GM18951 (cell line): ENCODE measurements at regions not wholly inside any gene's neighbourhood (a gene's known extent, or its start where the extent isn't known, plus 50 kb on each side); places are given as distances from the start of the nearest gene placed in this dataset.

Experiments
- POLR2A ChIP-seq: IDR thresholded peaks from 4 replicates; pipeline ENCODE4 v1.6.1; 2011; ENCODE audit warnings: mild to moderate bottlenecking; ENCODE audit not compliant: insufficient read length, insufficient read depth; ENCODE audit errors: extremely low read depth
- in situ Hi-C: fragments of 300-500 bp; cut with MboI; formaldehyde crosslinking; loops from one replicate; pipeline ENCODE4 v1.12.0; 2022; ENCODE audit warnings: low sequenced_read_pairs, mixed read lengths, inconsistent platforms; ENCODE audit not compliant: unreplicated experiment

- in situ Hi-C loops: no loop called here
These were observed 563.3 kb upstream of the SORCS1 start for GRCh38 chr10:107727767-107728317.

DNA sequence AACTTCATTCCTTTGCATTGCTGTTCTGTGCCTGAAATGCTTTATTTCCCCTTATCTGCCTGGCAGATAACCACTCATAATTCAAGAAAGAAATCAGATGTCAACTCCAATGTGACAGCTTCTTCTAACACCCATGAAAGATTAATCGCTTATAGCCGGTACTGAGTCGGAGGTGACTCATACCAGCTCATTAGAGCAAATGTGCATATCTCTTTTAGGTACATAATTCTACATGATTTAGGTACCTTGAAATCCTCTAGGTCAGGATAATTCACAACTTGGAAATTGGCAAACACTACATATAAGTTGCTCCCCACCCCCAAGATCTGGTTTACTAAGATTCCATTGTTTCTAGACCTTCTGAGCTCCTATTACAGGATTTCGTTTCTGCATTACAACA lies 554.4 kb upstream of the SORCS1 start:
- TF ChIP-seq POLR2A: no peak
- in situ Hi-C loops: no loop called here

More at GRCh38 chr10:107727767-107728317, 563.3 kb upstream of the SORCS1 start:
- TF ChIP-seq POLR2A: no peak

DNA sequence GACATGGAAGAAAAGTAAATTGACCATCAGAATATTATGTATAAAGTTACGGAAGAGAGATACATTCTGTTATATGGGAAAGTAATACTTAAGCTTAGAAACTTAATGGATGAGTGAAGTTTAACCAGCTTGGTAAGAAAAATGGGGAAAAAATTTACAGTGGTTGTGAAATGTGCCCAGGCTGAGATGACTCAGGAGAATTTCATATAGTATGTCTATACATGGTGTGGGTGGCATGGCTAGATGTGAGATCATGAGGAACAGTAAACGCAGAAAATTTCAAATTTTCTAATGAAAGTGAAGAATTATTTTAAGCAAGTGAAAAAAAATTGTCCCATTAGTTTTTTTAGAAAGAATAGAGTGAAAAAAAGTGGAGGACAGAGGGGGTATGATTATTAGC lies 552.5 kb upstream of the SORCS1 start:
- in situ Hi-C loops: no loop called here
- TF ChIP-seq POLR2A: no peak

DNA sequence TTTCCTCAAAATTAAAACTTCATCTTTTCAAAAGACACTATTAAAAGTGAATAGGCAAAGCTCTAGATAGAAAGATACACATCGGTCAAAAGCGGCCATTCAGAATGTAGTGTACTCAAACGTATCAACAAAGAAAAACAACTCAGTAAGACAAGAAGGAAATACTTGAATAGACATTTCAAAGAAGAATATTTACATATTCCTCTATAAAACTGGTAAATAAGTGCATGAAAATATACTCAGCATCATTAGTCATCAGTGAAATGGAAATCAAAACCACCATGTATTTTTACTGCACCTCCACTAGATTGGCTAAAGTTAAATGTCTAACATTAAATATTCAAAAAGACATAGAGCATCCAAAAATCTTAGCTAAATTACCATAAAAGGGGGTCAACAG lies 551.1 kb upstream of the SORCS1 start:
- in situ Hi-C loops: no loop called here
- no peak for TF ChIP-seq POLR2A

DNA sequence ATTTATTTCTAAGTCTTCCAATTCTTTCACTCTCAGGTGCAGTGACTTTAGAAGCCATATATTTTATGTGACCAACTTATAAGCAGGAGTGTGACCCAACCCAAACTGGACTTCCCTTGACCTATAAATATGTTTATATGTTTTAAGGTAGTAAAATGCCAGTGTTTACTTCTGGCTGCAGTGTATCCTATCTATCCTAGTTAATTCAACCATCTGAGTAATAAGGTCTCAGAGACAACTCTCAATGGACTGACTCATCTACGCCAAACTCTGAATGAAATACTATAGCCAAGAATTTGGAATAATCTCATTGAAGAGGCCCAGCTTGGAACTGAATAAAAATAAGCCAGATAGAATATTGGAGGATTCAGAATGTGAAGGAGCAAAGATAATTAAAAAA lies 544.5 kb upstream of the SORCS1 start:
- in situ Hi-C loops: no loop called here
- TF ChIP-seq POLR2A: no peak

DNA sequence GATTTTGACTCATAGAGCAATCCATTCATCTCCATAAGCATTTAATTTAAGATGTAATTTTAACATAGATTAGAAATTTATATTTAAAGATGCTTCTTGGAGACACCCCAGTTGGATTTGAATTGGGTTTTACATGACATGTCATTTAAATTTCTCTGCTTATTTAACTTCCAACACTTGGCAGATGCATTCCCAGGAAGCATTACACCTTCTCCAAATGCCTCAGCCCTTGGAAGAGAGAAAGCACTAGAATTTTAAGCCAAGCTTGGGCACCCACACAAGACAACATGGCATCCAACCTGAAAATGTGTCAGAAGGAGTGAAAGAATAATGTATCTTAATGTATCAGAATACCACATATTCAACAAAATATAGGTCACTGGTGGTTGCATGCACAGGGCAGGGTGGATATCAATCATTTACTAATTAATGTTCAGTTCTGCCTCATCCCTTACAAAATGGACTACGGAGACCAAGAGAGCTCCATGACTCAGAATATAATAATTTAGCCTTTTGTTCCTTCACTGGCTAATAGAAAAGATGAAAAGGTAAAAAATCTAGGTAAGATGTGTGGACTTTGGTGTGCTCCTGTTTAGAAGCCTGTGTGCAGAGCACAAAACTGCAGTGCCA lies 541.7 kb upstream of the SORCS1 start:
- in situ Hi-C loops: no loop called here
- TF ChIP-seq POLR2A: no peak

DNA sequence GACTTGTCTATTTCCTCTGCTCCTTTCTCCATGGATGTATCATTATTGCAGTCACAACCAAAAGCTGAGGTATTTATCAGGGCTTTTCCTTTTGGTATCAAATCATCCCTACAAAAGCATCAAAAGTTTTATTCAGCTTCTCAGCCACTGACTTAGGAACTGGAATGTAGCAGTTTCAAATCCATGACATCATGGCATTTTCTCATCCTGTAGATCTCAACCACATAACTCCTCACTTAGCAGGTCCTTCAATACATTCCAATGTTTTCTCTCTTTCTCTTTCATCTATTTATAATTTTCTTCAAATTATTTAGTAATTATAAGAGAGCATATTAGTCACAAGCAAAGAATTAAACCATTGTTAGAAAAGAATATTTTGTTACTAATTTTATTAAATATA lies 537.4 kb upstream of the SORCS1 start:
- in situ Hi-C loops: no loop called here
- no peak for TF ChIP-seq POLR2A

DNA sequence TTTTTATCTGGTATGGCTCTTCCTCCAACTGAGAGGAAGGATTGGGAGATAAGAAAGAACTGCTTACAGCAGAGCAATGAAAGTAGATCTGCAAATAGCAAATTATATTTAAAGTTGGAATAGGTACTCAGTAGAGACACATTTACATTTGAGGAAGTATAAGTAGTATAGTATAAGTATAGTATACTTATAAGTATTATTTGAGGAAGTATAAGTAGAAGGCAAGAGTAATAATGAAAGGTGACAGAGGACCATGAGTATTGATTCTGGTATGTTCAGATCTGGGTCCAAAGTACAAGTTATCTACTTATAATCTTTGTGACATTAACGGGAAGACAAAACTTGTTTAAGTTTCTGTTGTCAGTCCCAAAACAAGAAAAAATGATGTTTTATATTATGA lies 527.6 kb upstream of the SORCS1 start:
- TF ChIP-seq POLR2A: no peak
- in situ Hi-C loops: no loop called here

GRCh38 chr10:107689323-107689722 lies 524.8 kb upstream of the SORCS1 start:
- TF ChIP-seq POLR2A: no peak
- in situ Hi-C loops: no loop called here

- in situ Hi-C loops: no loop called here
- no peak for TF ChIP-seq POLR2A
These were observed 523.2 kb upstream of the SORCS1 start for GRCh38 chr10:107687701-107688100.

DNA sequence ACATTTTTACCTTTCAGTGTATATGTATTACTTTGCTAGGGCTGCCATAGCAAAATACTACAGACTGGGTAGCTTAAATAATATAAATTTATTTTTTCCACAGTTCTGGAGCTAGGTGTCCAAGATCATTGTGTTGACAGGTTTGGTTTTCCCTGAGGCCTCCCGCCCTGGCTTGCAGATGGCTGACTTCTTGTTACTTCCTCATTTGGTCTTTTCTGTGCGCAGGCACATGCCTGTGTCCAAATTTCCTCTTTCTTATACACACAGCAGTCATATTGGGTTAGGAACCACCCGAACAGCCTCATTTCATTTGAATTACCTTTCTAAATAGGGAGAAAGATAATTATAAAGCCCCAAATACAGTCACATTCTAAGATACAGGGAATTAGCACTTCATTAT lies 521.6 kb upstream of the SORCS1 start:
- no peak for TF ChIP-seq POLR2A
- in situ Hi-C loops: no loop called here

GRCh38 chr10:107671960-107672359 lies 507.5 kb upstream of the SORCS1 start:
- in situ Hi-C loops: no loop called here
- TF ChIP-seq POLR2A: no peak

DNA sequence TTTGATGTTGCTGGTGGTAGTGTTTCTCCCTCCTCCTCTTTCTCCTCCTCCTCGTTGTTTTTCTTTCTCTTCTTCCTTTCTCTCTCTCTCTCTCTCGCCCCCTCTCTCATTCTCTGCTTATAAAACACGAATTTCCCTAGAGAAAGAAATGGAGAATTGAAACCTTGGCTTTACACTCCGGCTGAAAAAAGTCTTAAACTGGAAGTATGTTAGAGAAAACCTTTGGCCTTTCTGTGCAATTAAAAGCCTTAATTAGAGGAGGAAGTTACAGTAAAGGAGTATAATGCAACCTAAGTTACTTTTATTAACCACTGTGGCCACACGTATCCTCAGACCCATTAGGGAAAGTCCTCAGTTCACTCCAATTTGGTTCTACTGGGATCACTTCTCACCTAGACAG lies 501.7 kb upstream of the SORCS1 start:
- TF ChIP-seq POLR2A: no peak
- in situ Hi-C loops: no loop called here

DNA sequence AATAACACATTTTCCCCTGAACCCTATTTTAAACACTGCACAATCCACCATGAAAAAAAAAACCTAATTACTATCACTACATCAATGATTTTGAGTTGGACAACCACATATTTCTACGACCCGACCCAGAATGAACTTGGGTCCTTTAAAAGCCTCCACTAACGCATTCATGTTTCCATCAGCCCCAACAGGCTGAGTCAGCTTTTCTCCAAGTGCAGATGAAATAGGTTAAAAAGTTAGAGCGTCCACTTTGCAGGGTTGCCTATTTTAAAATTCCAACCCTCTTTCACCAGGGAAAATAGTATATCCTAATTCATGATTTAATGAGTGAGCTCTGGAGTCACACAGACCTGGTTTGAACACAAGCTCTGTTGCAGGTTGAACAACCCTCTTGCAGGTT lies 501.0 kb upstream of the SORCS1 start:
- TF ChIP-seq POLR2A: no peak
- in situ Hi-C loops: no loop called here

- in situ Hi-C loops: no loop called here
- no peak for TF ChIP-seq POLR2A
These were observed 493.3 kb upstream of the SORCS1 start for GRCh38 chr10:107657851-107658250.
